Kidney epithelial cell (primary cell): ENCODE measurements at regions not wholly inside any gene's neighbourhood (a gene's known extent, or its start where the extent isn't known, plus 50 kb on each side); places are given as distances from the start of the nearest gene placed in this dataset.

Source experiments
- DNase-seq: peaks from one replicate; pipeline ENCODE4 v3.0.0-alpha.2; 2010; ENCODE audit warnings: low read depth
- H3K27me3 ChIP-seq: 2 replicates; pipeline ENCODE4 v1.6.0; 2011; ENCODE audit warnings: low read length; ENCODE audit not compliant: control insufficient read depth, insufficient read depth
- H3K36me3 ChIP-seq: 2 replicates; pipeline ENCODE4 v1.5.1; 2011; ENCODE audit warnings: low read length; ENCODE audit not compliant: control insufficient read depth, insufficient read depth
- H3K4me3 ChIP-seq: 2 replicates; pipeline ENCODE4 v1.5.1; 2011; ENCODE audit warnings: low read depth, mild to moderate bottlenecking, control low read depth, low read length
- TF ChIP-seq, protein P1 (sequence below): IDR thresholded peaks from 2 replicates; pipeline ENCODE4 v1.5.1; 2011; ENCODE audit warnings: mild to moderate bottlenecking, moderate library complexity, low read length, control low read depth, inconsistent platforms; ENCODE audit not compliant: insufficient read depth, poor library complexity, severe bottlenecking

DNA sequence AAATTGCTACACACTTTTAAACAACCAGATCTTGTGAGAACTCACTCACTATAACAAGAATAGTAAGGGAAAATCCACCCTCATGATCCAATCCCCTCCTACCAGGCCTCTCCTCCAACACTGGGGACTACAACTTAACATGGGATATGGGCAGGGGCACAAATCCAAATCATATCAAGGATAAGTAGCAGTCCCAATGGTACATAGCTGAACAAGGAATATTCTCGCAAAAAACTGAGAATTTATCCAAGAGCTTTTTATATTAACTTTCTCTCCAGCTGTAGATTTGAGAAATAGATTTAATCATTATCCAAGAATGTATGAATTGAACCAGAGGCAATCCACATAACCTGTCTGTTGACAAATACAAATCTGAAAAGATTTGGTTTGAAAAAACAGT, 185.2 kb downstream of the TMTC3 start:
- DNase-seq = no peak
- TF ChIP-seq, protein P1, sequence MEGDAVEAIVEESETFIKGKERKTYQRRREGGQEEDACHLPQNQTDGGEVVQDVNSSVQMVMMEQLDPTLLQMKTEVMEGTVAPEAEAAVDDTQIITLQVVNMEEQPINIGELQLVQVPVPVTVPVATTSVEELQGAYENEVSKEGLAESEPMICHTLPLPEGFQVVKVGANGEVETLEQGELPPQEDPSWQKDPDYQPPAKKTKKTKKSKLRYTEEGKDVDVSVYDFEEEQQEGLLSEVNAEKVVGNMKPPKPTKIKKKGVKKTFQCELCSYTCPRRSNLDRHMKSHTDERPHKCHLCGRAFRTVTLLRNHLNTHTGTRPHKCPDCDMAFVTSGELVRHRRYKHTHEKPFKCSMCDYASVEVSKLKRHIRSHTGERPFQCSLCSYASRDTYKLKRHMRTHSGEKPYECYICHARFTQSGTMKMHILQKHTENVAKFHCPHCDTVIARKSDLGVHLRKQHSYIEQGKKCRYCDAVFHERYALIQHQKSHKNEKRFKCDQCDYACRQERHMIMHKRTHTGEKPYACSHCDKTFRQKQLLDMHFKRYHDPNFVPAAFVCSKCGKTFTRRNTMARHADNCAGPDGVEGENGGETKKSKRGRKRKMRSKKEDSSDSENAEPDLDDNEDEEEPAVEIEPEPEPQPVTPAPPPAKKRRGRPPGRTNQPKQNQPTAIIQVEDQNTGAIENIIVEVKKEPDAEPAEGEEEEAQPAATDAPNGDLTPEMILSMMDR = no peak
- no peaks in the 10 kb centered on the region for H3K36me3 ChIP-seq

DNA sequence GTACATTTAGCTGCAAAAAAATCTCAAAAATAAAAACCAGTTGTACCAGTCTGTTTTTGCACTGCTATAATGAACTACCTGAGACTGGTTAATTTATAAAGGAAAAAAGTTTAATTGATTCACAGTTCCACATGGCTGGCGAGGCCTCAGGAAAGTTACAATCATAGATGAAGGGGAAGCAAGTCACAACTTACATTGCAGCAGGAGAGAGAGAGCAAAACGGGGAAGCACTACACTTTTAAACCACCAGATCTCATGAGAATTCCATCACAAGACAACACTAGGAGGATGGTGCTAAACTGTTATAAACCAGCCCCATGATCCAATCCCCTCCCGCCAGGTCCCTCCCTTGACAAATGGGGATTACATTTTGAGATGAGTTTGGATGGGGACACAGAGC, 186.0 kb downstream of the TMTC3 start:
- DNase-seq = no peak
- no peak overlapping the region for H3K4me3 ChIP-seq
- no peaks in the 10 kb centered on the region for H3K27me3 ChIP-seq
- no peaks in the 10 kb centered on the region for H3K36me3 ChIP-seq
- TF ChIP-seq, protein P1 = no peak

More for the DNA sequence above, 185.2 kb downstream of the TMTC3 start:
- Histone ChIP-seq H3K4me3 (no peak overlapping the region), H3K27me3 (no peaks in the 10 kb centered on the region)

DNA sequence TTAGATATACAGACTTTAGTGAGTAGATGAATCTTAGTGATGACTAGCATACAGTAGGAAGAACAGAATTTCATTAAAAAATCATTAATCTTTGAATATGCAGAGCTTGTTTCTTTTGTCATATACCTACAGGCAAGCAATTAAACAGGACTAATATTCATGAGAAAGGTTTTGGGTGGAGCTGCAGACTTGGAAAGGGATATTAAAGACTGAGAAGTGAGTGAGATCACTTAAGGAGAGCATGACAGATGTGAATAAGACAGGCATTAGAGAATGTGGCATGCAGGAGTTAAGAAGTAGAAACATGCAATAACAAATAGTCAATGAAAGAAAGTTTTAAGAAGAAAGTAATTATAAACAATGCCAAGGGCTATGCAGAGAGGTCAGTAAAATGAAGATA, 187.7 kb downstream of the TMTC3 start:
- no peak for DNase-seq
- Histone ChIP-seq H3K36me3 (no peaks in the 10 kb centered on the region), H3K4me3 (no peak overlapping the region), H3K27me3 (no peaks in the 10 kb centered on the region)
- TF ChIP-seq, protein P1 = no peak

DNA sequence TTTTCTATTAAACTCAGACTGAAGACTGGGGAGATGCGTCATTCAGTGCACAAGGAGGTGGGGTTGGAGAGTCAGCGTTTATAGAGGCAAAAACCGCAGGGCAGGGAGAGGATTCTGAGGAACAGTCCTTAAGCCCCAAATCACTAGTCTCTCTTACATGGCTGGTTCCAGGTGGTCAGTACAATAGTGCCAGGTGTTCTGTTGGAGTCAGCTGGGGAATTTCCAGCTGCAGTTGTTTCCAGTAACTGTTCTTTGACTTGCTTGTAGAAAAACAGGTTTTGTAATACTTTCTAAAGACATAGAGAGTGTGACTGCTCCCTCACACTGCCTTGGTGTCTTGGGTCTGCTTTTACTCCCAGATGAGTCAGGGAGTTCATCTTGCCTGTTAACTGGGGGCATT, 192.2 kb downstream of the TMTC3 start:
- TF ChIP-seq, protein P1 = no peak
- no peak overlapping the region for H3K4me3 ChIP-seq
- no peaks in the 10 kb centered on the region for H3K36me3 ChIP-seq
- DNase-seq = peak; percentile 84
- H3K27me3 ChIP-seq = no peaks in the 10 kb centered on the region

DNA sequence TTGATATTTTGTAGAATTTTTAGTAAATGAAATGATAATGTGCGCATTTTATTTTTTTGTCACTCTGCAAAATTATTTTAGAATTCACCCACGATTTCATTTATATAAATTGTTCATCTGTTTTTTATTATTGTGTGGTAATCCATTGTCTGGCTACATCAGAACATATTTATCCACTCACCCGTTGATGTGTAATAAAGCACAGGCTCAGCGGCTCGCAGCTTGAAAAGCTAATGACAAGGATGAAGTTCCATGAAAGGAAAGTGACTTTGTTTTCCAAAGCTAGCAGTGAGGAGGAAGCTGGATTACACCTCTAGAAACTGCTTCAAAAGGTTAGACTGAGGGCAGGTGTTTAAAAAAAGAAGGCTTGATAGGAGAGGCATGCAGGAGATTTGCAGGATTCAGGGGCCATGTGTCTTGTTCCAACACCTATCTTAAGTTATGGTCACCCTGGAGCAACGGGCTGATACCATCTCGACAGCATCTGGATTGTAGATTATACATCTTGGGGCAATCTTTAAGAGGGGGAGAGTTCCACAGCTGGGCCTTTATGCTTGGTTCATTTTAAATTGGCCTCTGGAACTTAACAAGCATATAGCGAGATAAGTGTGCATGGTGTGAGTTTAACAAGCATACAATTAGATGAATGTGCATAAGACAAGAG, 194.1 kb downstream of the TMTC3 start:
- TF ChIP-seq, protein P1 = no peak
- no peaks in the 10 kb centered on the region for H3K27me3 ChIP-seq
- no peak overlapping the region for H3K4me3 ChIP-seq
- no peak for DNase-seq
- no peaks in the 10 kb centered on the region for H3K36me3 ChIP-seq

DNA sequence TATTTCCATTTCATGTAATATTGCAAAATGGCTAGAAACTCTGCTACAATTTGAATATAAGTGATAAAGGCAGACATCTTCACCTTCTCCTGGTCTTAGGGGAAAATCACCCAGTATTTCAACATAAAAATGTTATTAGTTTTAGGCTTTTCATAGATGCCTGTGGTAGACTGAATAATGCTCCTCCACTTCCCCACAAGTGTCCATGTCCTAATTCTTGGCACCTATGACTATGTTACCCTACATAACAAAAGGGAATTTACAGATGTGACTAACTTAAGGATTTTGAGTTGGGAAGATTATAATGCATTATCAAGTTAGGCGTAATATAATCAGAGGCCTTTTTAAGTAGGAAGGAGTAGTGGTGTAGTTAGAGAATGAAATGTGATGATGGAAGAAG, 196.4 kb downstream of the TMTC3 start:
- no peak for DNase-seq
- no peak overlapping the region for H3K4me3 ChIP-seq
- no peaks in the 10 kb centered on the region for H3K36me3 ChIP-seq
- H3K27me3 ChIP-seq = no peaks in the 10 kb centered on the region
- TF ChIP-seq, protein P1 = no peak
